GM23248 (cell line): ENCODE measurements at regions not wholly inside any gene's neighbourhood (a gene's known extent, or its start where the extent isn't known, plus 50 kb on each side); places are given as distances from the start of the nearest gene placed in this dataset.

ENCODE experiments used
- EZH2 ChIP-seq: fragments of 200-600 bp; sonication (generic); IDR thresholded peaks from 2 replicates; pipeline ENCODE4 v1.6.1; 2018; ENCODE audit warnings: antibody characterized with exemption, mild to moderate bottlenecking; ENCODE audit not compliant: insufficient read depth, poor library complexity, severe bottlenecking
- EZH2phosphoT487 ChIP-seq: fragments of 200-600 bp; sonication (generic); IDR thresholded peaks from 2 replicates; pipeline ENCODE4 v1.6.1; 2018; ENCODE audit warnings: antibody characterized with exemption, moderate library complexity, mild to moderate bottlenecking, low read depth; ENCODE audit not compliant: insufficient read depth

DNA sequence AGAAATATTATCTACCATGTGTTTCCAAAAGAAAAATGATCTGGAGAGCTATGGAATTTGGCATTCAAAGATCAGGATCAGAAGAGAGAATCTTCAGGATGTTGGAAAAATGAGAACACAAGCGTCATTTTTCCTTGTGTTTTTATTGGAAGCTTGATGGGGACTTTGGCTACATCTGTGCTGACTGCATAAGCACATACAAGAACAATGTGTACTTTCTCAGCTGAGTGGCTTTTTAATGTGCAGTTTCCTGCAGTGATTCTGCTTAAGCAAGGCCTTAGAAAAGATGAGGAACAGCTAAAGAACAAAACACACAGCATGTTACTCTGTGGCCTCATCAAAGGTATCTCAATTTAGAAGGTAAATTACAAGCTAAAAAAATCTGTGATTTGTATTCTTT lies 1039.9 kb downstream of the GLUD2 start:
- no peak for TF ChIP-seq EZH2
- TF ChIP-seq EZH2phosphoT487, result no peak
